BJ (cell line): ENCODE measurements at regions not wholly inside any gene's neighbourhood (a gene's known extent, or its start where the extent isn't known, plus 50 kb on each side); places are given as distances from the start of the nearest gene placed in this dataset.
A peak's percentile ranks its signal among the peaks of the same experiment; 100 is the strongest.

Source experiments
- CTCF ChIA-PET: fragments of 350-600 bp; formaldehyde crosslinking; extraction: SDS; loops from one replicate; lab custom pipeline; 2021; ENCODE audit warnings: antibody characterized with exemption, inconsistent platforms; lab: Yijun Ruan, JAX
- POLR2A ChIA-PET: fragments of 300-600 bp; sonication (Branson Sonifier 250); formaldehyde crosslinking; extraction: SDS; loops from one replicate; lab custom pipeline; 2021; ENCODE audit warnings: antibody characterized with exemption; lab: Charles Lee
- DNase-seq: peaks from one replicate; pipeline ENCODE4 v3.0.0-alpha.2; 2011; ENCODE audit warnings: low read depth
- H3K27me3 ChIP-seq: 2 replicates; pipeline ENCODE4 v1.6.0; 2011; ENCODE audit warnings: low read length; ENCODE audit not compliant: control insufficient read depth, insufficient read depth
- H3K36me3 ChIP-seq: 2 replicates; pipeline ENCODE4 v1.5.1; 2011; ENCODE audit warnings: low read length; ENCODE audit not compliant: control insufficient read depth, insufficient read depth
- H3K4me3 ChIP-seq: 2 replicates; pipeline ENCODE4 v1.5.1; 2011; ENCODE audit warnings: low read depth, mild to moderate bottlenecking, control low read depth, low read length
- TF ChIP-seq, protein P1 (sequence below): IDR thresholded peaks from 2 replicates; pipeline ENCODE4 v1.5.1; 2011; ENCODE audit warnings: low read depth, mild to moderate bottlenecking, control low read depth, inconsistent platforms, low read length, moderate library complexity; ENCODE audit not compliant: insufficient read depth

DNA sequence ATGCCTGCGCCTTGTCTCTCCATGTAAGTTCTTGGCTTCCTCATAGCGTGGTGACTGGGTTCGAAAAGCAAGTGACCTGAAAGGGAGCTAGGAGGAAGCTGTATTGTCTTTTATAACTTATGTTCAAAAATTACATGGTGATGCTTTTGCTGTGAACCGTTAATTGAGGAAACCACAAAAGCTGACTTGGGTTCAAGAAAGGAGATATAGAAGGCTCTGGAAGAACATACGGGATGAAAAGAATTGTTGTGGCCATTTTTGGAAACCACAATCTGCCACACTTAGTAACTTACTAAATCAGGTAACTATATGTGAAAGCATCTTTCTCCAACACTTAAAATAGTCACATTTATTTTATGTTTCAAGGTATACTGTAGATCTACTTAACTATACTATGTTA is 177.0 kb upstream of the RBMS1 start:
- ChIA-PET POLR2A (no interaction called here), CTCF (no interaction called here)
- H3K4me3 ChIP-seq, result no peak overlapping the region
- TF ChIP-seq, protein P1, sequence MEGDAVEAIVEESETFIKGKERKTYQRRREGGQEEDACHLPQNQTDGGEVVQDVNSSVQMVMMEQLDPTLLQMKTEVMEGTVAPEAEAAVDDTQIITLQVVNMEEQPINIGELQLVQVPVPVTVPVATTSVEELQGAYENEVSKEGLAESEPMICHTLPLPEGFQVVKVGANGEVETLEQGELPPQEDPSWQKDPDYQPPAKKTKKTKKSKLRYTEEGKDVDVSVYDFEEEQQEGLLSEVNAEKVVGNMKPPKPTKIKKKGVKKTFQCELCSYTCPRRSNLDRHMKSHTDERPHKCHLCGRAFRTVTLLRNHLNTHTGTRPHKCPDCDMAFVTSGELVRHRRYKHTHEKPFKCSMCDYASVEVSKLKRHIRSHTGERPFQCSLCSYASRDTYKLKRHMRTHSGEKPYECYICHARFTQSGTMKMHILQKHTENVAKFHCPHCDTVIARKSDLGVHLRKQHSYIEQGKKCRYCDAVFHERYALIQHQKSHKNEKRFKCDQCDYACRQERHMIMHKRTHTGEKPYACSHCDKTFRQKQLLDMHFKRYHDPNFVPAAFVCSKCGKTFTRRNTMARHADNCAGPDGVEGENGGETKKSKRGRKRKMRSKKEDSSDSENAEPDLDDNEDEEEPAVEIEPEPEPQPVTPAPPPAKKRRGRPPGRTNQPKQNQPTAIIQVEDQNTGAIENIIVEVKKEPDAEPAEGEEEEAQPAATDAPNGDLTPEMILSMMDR, result no peak
- H3K36me3 ChIP-seq, result no peaks in the 10 kb centered on the region
- DNase-seq, result no peak
- no peaks in the 10 kb centered on the region for H3K27me3 ChIP-seq

DNA sequence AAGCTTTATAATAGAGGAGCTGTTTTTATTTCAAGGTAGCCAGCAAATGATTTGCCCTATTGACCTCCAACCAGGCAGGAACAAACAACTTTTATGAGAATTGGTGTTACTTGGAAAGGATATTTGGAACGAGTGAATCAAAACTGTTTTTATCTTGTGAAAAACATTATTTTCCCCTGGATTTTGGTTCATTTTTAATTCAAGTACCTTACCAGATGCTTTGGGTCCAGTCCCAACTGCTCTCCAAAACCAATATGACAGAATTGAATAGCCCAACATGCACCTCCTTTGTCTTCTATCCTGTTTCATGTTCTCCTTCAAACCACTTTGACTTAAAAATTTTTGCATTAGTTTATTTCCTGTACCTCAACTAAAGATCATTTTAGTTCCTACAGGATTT is 178.6 kb upstream of the RBMS1 start:
- TF ChIP-seq, protein P1, result no peak
- CTCF ChIA-PET, result no interaction called here
- Histone ChIP-seq H3K36me3 (no peaks in the 10 kb centered on the region), H3K27me3 (no peaks in the 10 kb centered on the region), H3K4me3 (no peak overlapping the region)
- POLR2A ChIA-PET, result no interaction called here
- no peak for DNase-seq

DNA sequence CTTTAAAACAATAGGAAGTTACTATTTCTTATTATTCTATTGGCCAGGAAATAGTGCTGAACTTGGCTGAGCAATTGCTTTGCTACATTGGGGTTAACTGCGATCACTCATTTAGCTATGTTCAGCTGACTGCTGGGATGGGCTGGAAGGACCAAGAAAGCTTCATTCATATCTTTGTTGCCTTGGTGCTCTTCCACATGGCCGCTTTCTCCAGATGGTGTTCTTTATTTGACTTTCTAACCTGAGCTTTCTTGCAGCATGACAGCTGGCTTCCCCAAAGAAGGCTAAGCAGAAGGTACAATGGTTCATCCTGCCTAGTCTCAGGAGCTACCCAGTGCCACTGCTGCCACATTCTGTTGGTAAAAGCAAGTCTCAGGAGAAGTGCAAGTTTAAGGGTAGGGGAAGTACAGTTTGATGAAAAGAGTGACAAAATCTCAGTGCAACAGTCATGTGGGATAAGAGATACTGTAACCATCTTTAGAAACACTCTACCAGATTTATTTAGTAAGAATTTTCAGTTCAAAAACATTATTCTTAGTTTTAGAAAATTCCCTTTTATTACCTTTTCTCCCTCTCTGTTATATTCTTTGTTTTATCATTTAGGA is 180.6 kb upstream of the RBMS1 start:
- H3K36me3 ChIP-seq, result no peaks in the 10 kb centered on the region
- no peak for DNase-seq
- H3K27me3 ChIP-seq, result no peaks in the 10 kb centered on the region
- CTCF ChIA-PET, result no interaction called here
- POLR2A ChIA-PET, result no interaction called here
- no peak overlapping the region for H3K4me3 ChIP-seq
- TF ChIP-seq, protein P1, result no peak

DNA sequence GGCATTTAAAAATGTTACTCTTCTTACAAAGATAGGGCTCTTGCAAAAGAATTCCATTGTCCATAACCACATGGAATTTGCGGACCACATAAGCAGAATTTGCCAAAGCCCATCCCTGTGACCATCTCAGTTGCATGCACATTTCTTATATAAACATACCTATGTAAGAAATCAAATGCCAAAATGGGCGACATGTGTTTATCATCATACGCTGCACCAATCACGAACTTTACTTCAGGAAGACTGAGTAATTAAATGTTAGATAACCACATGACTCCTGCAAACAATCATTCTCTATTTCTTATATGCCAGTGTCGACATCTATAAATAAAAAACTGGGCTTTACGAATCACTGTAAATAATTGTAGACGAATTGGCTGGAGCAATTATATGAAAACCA is 186.1 kb upstream of the RBMS1 start:
- H3K4me3 ChIP-seq, result no peak overlapping the region
- peak; percentile 35 for DNase-seq
- no peaks in the 10 kb centered on the region for H3K36me3 ChIP-seq
- no peaks in the 10 kb centered on the region for H3K27me3 ChIP-seq
- CTCF ChIA-PET, result no interaction called here
- TF ChIP-seq, protein P1, result no peak
- POLR2A ChIA-PET, result no interaction called here

DNA sequence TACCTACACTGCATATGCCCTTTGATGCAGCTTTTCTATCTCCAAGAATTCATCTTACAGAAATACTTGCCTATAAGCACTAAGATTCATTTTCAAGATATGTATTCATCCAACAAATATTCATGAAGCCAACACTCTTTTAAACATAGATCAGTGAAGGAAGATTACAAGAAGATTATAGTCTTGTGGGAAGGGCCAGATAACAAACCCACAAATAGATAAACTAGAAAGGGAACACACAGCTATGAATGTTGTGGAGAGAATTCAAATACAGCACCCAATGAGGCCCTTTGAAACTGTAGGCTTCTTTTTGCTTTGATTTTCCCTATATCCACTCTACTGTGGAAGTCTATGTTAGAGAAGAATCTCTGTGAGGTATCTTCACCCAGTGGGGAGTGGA is 186.7 kb upstream of the RBMS1 start:
- H3K36me3 ChIP-seq, result no peaks in the 10 kb centered on the region
- no peak for DNase-seq
- no peak overlapping the region for H3K4me3 ChIP-seq
- no peaks in the 10 kb centered on the region for H3K27me3 ChIP-seq
- ChIA-PET CTCF (no interaction called here), POLR2A (no interaction called here)
- TF ChIP-seq, protein P1, result no peak
